HEK293T (cell line): ENCODE measurements at regions not wholly inside any gene's neighbourhood (a gene's known extent, or its start where the extent isn't known, plus 50 kb on each side); places are given as distances from the start of the nearest gene placed in this dataset.

Source experiments
- CTCF ChIA-PET: fragments of 350-600 bp; formaldehyde crosslinking; extraction: SDS; loops from one replicate; lab custom pipeline; 2021; ENCODE audit warnings: antibody characterized with exemption, inconsistent platforms; lab: Yijun Ruan, JAX
- POLR2A ChIA-PET: fragments of 350-600 bp; formaldehyde crosslinking; extraction: SDS; loops from one replicate; lab custom pipeline; 2020; ENCODE audit warnings: antibody characterized with exemption, inconsistent platforms; lab: Yijun Ruan, JAX
- DNase-seq: peaks from one replicate; pipeline ENCODE4 v3.0.0; 2012; ENCODE audit warnings: mixed read lengths; ENCODE audit errors: extremely low spot score
- ARNT ChIP-seq: fragments of 450-650 bp; IDR thresholded peaks from 2 replicates; pipeline ENCODE4 v1.6.1; 2017; ENCODE audit warnings: mild to moderate bottlenecking
- BHLHE40 ChIP-seq: fragments of 450-650 bp; IDR thresholded peaks from 2 replicates; pipeline ENCODE4 v1.6.1; 2016; ENCODE audit warnings: mild to moderate bottlenecking, moderate library complexity, borderline replicate concordance
- CTBP1 ChIP-seq: fragments of 450-650 bp; IDR thresholded peaks from 2 replicates; pipeline ENCODE4 v1.6.1; 2016; ENCODE audit warnings: borderline replicate concordance
- ELF4 ChIP-seq: fragments of 450-650 bp; IDR thresholded peaks from 2 replicates; pipeline ENCODE4 v1.6.1; 2017; ENCODE audit warnings: antibody characterized with exemption
- FOXA1 ChIP-seq: fragments of 450-650 bp; IDR thresholded peaks from 2 replicates; pipeline ENCODE4 v1.6.1; 2016; ENCODE audit warnings: mild to moderate bottlenecking
- FOXK2 ChIP-seq: fragments of 450-650 bp; IDR thresholded peaks from 2 replicates; pipeline ENCODE4 v1.6.1; 2016; ENCODE audit warnings: mild to moderate bottlenecking
- FOXM1 ChIP-seq: fragments of 450-650 bp; IDR thresholded peaks from 2 replicates; pipeline ENCODE4 v1.6.1; 2017; ENCODE audit warnings: mild to moderate bottlenecking, borderline replicate concordance
- HDGF ChIP-seq: fragments of 450-650 bp; IDR thresholded peaks from 2 replicates; pipeline ENCODE4 v1.6.1; 2017; ENCODE audit warnings: antibody characterized with exemption, borderline replicate concordance
- L3MBTL2 ChIP-seq: fragments of 450-650 bp; conservative IDR thresholded peaks from 2 replicates; pipeline ENCODE4 v1.6.1; 2016; ENCODE audit warnings: mild to moderate bottlenecking
- LEF1 ChIP-seq: fragments of 450-650 bp; IDR thresholded peaks from 2 replicates; pipeline ENCODE4 v1.6.1; 2017; ENCODE audit warnings: mild to moderate bottlenecking, borderline replicate concordance
- NFRKB ChIP-seq: fragments of 450-650 bp; IDR thresholded peaks from 2 replicates; pipeline ENCODE4 v1.6.1; 2016; ENCODE audit warnings: mild to moderate bottlenecking, moderate library complexity
- SP1 ChIP-seq: fragments of 450-650 bp; IDR thresholded peaks from 2 replicates; pipeline ENCODE4 v1.6.1; 2017
- SUZ12 ChIP-seq: fragments of 450-650 bp; IDR thresholded peaks from 2 replicates; pipeline ENCODE4 v1.6.1; 2016; ENCODE audit warnings: mild to moderate bottlenecking
- TARDBP ChIP-seq: fragments of 450-650 bp; IDR thresholded peaks from 2 replicates; pipeline ENCODE4 v1.6.1; 2016
- ZNF384 ChIP-seq: fragments of 450-650 bp; IDR thresholded peaks from 2 replicates; pipeline ENCODE4 v1.6.1; 2016
- TF ChIP-seq, protein P1 (sequence below): fragments of 450-650 bp; IDR thresholded peaks from 2 replicates; pipeline ENCODE4 v1.6.1; 2016

DNA sequence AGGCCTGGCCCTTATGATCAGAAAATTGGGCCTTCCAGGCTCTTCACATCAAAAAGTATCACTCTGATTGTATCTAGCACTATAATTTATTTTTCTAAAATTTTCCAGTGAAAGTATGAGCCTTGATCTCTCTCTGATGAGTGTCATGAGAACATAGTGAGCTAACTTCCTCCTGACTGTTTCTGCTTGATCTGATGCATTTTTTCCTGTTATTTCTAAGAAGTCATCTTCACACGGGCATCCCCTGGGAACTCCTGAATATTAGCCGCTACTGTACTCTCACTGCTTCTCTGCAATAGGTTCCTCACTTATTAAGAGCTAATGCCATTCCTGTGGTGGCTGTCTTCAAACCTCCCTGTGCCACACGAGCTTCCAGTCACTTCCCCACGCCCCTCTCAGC, 63.1 kb upstream of the ZPBP start:
- ChIA-PET POLR2A (no interaction called here), CTCF (no interaction called here)
- TF ChIP-seq ELF4 (no peak), SP1 (no peak), NFRKB (no peak), ARNT (no peak), L3MBTL2 (no peak), FOXM1 (no peak), FOXA1 (no peak), CTBP1 (no peak), HDGF (no peak), LEF1 (no peak), SUZ12 (no peak), FOXK2 (no peak), TARDBP (no peak), ZNF384 (no peak), BHLHE40 (no peak)
- TF ChIP-seq, protein P1, sequence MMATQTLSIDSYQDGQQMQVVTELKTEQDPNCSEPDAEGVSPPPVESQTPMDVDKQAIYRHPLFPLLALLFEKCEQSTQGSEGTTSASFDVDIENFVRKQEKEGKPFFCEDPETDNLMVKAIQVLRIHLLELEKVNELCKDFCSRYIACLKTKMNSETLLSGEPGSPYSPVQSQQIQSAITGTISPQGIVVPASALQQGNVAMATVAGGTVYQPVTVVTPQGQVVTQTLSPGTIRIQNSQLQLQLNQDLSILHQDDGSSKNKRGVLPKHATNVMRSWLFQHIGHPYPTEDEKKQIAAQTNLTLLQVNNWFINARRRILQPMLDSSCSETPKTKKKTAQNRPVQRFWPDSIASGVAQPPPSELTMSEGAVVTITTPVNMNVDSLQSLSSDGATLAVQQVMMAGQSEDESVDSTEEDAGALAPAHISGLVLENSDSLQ, result no peak
- no peak for DNase-seq

DNA sequence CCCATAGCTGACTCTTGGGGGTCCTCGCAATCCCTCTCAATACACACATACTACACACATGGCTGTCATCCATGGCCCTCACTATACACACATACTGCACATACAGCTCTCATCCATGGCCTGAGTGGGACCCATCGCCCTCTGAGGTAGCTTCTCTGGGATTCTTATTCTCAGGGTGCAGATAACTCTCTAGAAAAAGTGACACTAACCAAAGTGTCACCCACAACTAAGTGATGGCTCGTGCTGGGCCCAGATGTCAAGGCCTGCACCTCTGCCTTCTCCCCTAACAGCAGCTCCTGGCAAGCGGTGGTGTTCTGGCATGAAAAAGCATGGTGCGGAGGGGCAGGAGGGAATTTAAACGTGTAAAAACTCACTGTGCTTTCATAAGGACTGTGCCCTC, 62.7 kb upstream of the ZPBP start:
- DNase-seq, result no peak
- ChIA-PET POLR2A (no interaction called here), CTCF (no interaction called here)
- TF ChIP-seq LEF1 (no peak), CTBP1 (no peak), ELF4 (no peak), NFRKB (no peak), ZNF384 (no peak), FOXM1 (no peak), SUZ12 (no peak), FOXA1 (no peak), TARDBP (no peak), ARNT (no peak), FOXK2 (no peak), BHLHE40 (no peak), HDGF (no peak), L3MBTL2 (no peak)
- TF ChIP-seq, protein P1, result no peak

DNA sequence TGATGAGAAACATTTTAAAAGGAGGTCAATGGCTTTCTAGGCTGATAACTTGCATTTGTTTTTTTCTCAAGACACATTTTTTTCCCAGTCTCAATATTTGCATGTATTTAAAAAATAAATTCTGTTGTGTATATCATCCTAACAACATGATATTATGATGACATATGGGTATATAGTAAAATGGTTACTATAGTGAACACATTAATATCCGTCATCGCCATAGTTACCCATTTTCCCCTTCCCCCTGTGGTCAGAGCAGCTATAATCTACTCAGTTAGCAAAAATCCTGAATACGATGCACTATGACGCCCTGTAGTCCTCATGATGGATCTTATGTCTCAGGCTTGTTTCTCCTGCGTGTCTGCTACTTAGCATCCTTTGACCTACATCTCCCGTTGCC, 60.9 kb upstream of the ZPBP start:
- CTCF ChIA-PET, result no interaction called here
- POLR2A ChIA-PET, result no interaction called here
- TF ChIP-seq FOXK2 (no peak), L3MBTL2 (no peak), NFRKB (no peak), FOXA1 (no peak), HDGF (no peak), ELF4 (no peak), ARNT (no peak), LEF1 (no peak), CTBP1 (no peak), SP1 (no peak), SUZ12 (no peak), ZNF384 (no peak)

DNA sequence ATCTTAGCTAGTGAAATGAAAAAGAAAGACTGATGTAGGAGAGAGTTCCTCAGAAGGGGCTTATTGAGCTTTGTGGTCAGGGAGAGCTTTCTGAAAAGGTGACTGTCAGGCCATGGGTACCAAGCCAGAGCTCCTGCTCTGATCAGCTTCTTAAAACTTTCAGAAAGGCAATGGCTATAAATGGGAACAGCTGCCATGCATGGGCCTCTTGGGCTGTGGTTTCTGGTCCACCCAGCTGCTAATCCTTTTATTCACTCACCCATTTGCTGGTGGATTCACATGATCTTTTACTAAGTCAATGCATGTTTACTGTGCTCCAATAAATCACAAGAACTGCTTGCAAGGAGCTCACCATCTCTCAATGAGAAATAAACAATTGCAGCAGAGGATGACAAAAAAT, 60.1 kb upstream of the ZPBP start:
- TF ChIP-seq ELF4, result no peak
- no peak for TF ChIP-seq ARNT
- no peak for TF ChIP-seq NFRKB
- TF ChIP-seq, protein P1, result no peak
- no peak for TF ChIP-seq L3MBTL2
- TF ChIP-seq HDGF, result no peak
- no peak for TF ChIP-seq ZNF384
- no peak for TF ChIP-seq SP1
- TF ChIP-seq FOXA1, result no peak
- TF ChIP-seq LEF1, result no peak
- no peak for TF ChIP-seq CTBP1
- no peak for TF ChIP-seq TARDBP
- no peak for TF ChIP-seq SUZ12
- TF ChIP-seq BHLHE40, result no peak
- no peak for TF ChIP-seq FOXK2
- TF ChIP-seq FOXM1, result no peak
- CTCF ChIA-PET, result no interaction called here
- no peak for DNase-seq
- POLR2A ChIA-PET, result no interaction called here

More for the DNA sequence above, 60.9 kb upstream of the ZPBP start:
- no peak for DNase-seq

DNA sequence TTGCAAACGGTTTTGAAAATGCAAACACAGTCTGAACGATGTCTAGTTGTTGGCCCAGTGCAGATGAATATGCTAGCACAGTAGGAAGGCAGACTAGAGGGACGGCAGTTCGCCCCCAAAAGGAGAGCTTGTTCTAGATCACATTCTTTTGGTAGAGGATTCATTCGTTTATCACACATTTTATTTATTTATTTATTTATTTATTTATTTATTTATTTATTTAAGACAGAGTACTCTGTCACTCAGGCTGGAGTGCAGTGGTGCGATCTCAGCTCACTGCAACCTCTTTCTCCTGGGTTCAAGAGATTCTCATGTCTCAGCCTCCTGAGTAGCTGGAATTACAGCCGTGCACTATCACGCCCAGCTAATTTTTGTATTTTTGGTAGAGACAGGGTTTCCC, 59.4 kb upstream of the ZPBP start:
- no peak for DNase-seq
- ChIA-PET POLR2A (no interaction called here), CTCF (no interaction called here)
- no peak for TF ChIP-seq L3MBTL2
- TF ChIP-seq ELF4, result no peak
- TF ChIP-seq FOXA1, result no peak

DNA sequence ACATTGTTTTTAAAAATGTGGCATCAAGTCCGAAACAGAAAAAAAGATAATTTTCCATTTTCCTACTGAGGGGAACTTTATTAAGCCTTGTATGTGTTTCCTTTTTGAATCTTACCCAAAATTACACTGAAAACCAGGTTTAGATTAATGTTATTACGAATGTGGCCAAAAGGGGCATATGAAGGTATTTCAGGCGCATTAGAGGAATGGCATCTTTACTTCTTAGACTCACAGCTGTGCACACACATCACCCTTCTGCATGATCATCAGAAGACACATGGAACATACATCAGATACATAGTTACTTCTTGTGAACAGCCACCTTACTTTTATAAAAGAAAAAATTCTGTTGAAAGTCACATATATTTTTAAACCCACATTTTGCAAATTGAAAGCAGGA, 58.6 kb upstream of the ZPBP start:
- no peak for DNase-seq
- POLR2A ChIA-PET, result no interaction called here
- CTCF ChIA-PET, result no interaction called here
- TF ChIP-seq CTBP1, result no peak
- TF ChIP-seq, protein P1, result no peak
- no peak for TF ChIP-seq FOXM1
- no peak for TF ChIP-seq LEF1
- TF ChIP-seq NFRKB, result no peak
- no peak for TF ChIP-seq TARDBP
- TF ChIP-seq FOXA1, result no peak
